GM21723 (cell line): ENCODE measurements at regions not wholly inside any gene's neighbourhood (a gene's known extent, or its start where the extent isn't known, plus 50 kb on each side); places are given as distances from the start of the nearest gene placed in this dataset.
"Not testable (repeated sequence)": the region's sequence is repeated elsewhere in the genome, so short reads cannot be mapped to it uniquely, and the experiment has no call there.

Source experiments
- ATAC-seq: cut with Tn5 transposase; IDR thresholded peaks from one replicate; pipeline ENCODE4 v1.9.1; 2021; ENCODE audit warnings: mild to moderate bottlenecking, moderate library complexity; ENCODE audit not compliant: unreplicated experiment

DNA sequence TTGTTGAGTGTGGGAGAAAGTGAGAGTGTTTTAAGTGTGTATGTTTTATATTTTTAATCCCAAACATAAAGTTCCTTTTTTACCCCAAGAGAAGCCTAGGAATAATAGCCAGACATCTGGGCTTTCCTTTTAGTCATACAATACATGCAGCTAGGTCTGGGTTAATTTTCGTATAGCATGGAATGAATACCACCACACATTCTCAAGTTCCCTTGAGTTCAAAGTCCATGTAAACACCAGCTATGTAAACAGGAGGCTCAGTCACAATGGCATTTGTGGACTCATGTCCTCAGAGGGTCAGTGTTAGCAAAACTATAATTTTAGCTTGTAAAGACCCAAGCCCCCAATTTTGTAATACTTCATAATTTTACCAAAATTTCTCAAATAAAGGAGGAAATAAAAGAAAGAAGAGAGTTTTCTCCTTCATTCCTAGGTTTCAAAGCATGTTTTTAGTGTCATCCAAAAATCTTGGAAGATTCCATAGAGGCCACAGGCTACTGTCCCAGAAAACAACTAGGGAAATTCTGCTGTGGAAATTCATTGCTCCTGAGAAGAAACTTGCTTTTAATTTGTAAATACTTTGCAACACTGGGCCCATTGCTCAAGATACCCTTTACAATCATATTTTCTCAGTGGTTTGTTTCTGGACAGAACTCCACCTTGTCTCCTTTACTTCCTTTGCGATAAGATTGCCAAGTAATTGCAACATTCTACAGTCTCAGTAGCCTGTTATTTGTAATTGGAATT is 671.2 kb downstream of the COL12A1 start:
- ATAC-seq, result no peak

DNA sequence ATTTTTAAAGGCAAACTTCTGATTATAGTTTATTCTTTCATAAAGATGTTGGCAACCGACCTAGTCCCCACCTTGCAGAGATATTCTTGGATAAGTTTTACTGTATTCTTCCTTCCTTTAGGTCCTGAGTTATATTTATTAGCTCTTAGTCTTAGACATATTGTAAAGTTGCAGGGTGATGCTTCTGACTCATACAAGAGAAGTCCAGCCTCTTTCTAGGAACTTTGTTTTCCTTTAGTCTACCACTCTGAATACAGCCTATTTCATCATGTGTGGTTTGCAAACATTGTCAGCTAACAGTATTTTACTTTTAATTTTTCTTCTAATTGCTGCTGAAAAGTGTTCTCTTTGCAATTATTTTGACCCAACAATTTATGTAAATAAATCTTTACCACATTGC is 686.7 kb downstream of the COL12A1 start:
- no peak for ATAC-seq

DNA sequence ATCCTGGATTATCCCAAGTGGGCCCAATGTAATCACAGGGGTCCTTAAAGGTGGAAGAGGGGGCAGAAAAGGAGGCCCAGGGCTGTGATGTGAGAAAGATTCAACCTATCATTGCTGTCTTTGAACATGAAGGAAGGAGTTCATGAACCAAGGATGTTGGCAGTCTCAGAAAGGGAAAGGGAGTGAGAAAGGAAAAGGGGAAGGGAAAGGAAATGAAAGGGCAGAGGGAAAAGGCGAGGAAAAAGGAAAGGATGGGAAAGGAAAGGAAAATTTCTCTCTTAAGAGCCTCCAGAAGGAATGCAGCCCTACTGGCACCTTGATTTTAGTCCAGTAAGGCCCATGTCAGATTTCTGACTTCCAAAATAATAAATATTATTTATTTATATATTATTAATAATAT is 687.8 kb downstream of the COL12A1 start:
- ATAC-seq, result no peak

DNA sequence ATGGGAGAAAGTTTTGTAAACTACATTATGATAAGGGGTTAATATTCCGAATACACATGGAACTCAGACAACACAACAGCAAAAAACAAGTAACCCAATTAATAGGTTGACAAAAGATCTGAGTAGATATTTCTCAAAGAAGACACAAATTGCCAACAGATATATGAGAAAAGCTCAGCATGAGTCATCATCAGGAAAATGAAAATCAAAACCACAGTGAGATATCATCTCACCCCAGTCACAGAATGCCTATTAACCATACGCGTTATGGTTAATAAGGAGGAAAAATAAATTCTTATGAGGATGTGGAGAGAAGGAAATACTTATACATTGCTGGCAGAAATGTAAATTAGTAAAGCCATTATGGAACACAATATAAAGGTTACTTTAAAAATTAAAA is 695.0 kb downstream of the COL12A1 start:
- no peak for ATAC-seq

DNA sequence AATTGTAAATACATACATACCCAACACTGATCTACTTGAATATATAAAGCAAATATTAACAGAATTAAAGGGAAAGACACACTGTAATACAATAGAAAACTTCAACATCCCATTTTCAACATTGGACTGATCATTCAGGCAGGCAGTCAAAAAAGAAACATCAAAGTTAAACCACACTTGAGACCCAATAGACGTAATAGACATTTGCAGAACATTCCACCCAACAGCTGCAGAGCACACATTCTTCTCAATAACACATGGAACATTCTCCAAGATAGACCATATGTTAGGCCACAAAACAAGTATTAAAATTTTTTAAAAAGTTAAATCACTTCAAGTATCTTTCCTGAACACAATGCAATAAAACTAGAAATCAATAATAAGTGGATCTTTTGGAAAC is 698.2 kb downstream of the COL12A1 start:
- no peak for ATAC-seq

DNA sequence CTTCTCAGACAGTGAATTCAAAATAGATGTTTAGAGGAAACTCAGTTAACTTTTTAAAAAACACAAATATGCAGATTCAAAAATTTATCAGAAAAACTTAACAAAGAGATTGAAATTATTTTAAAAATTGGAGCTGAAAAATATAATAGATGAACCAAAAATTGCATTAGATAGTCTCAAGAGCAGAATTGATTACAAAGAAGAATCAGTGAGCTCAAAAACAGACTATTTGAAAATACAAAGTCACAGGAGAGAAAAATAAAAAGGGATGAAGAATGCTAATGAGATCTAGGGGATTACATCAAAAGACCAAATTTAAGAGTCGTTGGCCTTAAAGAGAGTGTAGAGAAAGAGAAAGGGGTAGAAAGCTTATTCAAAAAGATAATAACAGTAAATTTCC is 700.5 kb downstream of the COL12A1 start:
- ATAC-seq, result no peak

DNA sequence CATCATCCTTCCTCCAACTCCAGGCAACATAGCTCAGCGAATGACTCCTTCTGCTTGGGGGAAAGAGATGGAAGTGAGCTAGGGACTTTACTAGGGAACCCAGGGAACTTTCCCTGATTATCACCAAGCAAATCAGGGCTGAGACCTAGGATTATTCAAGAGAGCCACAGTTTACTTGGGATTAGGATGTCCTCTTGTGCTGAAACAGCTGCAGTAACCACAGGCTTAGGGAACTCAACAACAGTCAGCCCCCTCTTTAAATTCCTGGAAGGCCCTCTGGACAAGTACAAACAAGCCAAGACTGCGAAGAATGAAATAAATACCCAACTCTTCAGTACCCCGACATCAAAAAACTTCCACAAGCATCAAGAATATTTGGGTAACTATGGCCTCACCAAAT is 700.9 kb downstream of the COL12A1 start:
- no peak for ATAC-seq

DNA sequence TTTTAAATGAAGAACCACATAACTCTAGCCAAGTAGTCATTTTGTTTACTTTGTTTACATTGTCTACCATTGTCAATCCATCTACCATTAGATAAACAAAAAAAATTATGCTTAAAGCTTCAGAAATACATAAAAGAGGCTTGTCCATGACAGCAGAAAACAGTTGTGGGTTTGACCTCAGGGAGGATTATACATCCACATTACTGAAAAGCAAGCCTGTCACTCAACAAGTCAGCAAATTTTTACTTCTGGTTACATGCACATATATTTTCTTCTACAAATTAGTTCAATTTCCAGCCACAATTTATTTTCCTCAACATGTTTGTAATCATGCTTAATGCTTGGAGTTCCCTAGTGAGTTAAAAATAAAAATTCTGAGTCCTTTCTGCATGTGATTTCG is 713.3 kb downstream of the COL12A1 start:
- no peak for ATAC-seq

DNA sequence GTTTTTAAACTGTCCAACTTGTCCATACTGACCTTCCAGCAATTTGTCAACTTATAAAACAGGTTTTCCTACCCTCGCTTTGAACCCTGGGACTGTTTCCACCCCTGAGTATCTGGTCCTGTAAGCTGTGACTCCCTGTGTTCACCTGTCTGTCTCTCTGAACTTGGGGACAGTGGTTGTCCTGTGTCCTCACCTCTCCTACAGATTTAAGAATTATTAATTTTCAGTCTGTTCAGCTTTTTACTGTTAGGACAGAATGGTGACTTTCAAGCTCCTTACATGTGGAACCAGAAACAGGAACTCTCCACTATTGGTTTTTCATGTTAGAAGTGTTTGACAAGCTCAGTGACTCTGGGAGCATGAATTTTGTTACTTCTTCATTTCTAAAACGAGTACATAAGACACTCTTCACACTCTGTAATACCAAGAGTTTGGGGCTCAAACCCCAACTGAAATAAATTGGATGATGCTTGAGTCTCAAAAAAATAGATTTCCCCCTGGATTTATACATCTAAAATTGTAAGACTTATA is 713.9 kb downstream of the COL12A1 start:
- no peak for ATAC-seq

DNA sequence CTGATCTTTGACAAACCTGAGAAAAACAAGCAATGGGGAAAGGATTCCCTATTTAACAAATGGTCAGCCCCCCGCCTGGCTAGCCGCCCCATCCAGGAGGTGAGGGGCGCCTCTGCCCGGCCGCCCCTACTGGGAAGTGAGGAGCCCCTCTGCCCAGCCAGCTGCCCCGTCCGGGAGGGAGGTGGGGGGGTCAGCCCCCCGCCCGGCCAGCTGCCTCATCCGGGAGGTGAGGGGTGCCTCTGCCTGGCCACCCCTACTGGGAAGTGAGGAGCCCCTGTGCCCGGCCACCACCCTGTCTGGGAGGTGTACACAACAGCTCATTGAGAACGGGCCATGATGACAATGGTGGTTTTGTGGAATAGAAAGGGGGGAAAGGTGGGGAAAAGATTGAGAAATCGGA is 717.1 kb downstream of the COL12A1 start:
- not testable (repeated sequence) for ATAC-seq

DNA sequence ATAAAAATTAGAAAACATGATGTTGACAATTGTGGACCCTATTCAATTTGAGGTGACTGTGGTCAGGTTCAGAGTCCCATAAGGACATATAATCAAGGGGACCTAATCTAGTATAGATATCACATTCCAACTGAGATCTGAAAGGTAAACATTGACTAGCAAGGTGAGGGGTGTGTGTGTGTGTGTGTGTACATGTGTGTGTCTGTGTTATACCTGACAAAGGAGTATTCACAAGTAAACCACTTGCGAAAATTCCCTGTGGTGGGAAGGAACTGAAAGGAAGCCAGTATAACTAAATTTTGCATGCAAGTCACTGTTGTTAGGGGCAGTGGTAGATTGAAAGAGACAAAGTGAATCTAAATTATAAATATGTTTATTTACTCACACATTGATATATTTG is 723.7 kb downstream of the COL12A1 start:
- no peak for ATAC-seq

DNA sequence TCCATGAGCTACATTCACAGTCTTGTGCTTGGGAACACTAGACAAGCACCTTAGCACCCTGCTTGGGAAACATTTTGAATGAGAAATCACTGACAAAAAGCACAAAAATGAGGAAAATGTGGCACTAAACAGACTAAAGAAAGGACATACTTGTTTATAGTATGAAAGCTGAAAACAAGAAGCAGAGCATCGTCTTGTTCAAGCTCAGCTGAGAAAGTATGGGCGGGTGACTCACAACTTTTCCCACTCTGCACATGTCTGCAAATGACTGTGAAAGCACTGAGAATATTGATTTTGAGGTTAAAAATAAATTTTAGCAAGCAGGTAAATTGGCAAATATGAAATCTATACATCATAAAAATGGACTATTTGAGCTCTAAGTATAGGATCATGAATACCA is 725.3 kb downstream of the COL12A1 start:
- no peak for ATAC-seq

DNA sequence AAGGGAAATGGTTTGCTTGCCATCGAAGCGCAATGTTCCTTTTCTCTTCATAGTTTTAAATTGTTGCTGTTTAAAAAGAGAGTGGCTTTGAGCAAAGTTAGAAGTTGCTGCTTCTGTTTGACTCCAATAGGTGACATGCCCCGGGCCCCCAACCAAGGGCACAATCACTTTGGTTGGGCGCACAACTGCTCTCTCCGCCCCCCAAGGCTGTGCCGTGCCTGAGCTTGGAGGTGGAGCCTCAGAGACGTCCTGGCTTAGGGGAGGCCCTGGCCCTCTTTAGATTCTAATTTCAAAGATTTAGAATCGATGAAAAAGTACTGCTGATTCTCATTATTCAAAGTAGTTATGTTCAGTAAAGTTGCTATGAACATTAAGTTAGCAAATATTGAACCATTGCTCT is 725.9 kb downstream of the COL12A1 start:
- ATAC-seq, result no peak

DNA sequence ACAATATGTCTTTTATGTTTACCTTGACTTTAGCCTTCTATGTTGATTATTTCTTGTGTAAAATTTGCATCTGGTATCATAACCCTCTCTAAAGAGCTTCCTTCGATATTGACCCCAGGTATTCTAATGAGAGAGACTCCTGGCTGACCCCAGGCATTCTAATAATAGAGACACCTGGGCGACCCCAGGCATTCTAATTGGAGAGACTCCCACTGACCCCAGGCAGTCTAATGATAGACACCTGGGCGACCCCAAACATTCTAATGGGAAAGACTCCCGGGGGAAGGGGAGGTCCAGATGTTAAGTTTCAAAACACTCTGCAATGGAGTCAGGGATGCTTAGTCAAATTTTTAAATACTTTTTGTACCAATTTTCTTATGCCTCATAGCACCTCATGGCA is 726.4 kb downstream of the COL12A1 start:
- ATAC-seq, result no peak

DNA sequence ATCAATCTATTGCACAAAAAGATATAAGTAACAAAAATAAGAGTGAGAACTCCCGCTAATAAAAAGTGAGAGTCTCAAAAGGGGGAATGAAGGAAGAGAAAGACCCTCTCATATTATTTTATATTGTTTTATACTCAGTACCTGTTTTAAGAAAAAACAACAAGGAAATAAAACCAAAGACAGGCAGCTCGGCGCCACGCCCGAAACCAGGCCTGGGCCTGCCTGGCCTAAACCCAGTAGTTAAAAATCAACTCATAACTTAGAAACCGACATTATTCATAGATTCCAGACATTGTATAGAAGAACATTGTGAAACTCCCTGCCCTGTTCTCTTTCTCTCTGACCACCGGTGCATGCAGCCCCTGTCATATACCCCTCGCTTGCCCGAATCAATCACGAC is 731.8 kb downstream of the COL12A1 start:
- ATAC-seq, result not testable (repeated sequence)

DNA sequence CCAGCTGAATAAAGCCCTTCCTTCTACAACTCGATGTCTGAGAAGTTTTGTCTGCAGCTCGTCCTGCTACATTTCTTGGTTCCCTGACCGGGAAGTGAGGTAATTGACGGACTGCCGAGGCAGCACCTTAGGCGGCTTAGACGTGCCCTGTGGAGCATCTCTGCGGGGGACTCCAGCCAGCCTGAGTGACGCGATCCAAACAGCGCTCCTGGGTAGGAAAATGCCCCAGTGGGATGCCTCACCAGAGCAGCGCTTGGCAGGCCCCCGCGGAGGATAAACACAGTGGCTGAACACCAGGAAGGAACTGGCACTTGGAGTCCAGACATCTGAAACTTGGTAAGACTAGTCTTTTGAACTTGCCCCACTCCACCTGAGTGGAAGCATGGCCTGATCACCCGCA is 737.3 kb downstream of the COL12A1 start:
- ATAC-seq, result not testable (repeated sequence)

DNA sequence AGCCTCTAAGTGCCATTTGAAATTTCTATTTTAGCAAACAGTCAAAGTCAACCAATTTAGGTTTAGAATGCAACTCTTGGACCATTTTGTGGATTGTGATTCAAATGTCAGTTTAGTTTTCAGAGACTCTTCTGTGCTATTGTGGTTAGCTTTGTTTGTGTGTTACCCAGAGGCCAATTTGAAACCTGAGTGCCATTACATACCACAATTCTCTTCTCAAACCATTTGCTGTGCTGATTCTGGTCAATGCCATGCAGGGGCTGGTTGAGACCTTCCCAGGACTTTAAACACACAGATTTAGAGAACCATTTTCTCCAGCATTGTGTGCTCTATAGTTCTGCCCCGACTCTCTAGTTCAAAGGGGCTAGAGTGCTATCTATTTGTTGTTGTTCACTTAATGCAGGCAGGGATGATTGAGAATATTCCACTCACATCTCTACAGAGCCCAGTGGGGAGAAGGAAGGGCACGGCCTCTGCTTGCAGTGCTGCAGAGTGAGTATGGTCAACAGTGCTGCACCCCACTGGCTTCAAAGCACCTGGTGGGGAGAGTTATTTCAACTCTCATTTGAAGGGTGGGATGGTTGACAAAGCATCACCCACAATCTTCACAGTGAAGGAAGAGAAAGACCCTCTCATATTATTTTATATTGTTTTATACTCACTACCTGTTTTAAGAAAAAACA is 738.2 kb downstream of the COL12A1 start:
- ATAC-seq, result no peak

DNA sequence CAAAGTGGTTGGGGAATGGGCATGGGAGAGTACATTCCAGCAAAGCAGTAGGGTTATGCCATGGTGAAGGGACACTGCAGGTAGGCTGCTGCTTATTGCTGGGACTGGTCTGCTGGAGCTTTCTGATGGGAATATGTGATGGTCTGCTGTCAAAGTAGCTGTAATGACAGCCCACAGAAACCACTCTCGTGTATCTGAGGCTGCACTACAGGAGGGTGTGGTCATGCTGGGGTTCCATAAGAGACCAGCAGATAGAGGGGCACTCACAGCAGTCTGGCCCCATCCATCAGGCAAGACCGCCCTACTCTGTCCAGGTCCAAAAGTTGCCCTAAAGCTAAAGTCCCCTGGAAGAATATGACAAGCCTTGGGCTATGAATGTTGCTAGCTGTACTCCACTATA is 739.3 kb downstream of the COL12A1 start:
- no peak for ATAC-seq

DNA sequence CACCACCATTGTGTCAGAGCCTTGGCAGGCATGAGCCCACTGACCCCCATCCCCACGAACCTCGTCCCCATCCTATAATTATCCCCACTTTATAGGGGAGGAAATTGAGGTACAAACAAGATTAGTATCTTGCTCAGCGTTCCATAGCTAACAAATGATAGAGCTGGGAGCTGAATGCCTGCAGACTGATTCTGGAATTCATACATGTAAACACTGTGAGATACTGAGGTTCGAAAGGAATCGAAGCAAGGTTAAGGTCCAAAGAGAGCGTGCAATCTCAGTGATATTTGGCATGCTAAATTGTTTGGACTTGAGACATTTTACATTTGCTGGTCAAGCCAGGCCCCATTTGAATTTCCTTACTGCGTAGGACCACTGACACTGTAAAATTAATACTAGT is 746.6 kb downstream of the COL12A1 start:
- ATAC-seq, result no peak

DNA sequence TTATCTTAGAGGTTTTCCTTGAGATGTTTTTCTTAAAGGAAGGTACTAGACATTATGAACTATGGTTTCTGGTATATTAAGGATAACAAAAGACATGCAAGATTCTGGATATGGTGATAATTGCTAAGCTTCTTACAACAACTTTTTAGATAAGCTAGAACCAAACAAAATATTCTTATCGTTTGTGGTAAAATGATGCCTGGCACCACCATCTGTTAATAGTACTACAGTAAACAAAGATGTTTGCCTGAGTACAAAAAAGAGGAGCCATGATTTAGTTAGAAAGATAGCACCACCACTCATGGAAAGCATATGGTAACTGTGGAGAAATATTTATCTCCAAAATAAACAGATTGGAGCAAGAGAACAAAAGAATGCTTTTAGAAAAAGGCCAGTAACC is 747.3 kb downstream of the COL12A1 start:
- ATAC-seq, result no peak

DNA sequence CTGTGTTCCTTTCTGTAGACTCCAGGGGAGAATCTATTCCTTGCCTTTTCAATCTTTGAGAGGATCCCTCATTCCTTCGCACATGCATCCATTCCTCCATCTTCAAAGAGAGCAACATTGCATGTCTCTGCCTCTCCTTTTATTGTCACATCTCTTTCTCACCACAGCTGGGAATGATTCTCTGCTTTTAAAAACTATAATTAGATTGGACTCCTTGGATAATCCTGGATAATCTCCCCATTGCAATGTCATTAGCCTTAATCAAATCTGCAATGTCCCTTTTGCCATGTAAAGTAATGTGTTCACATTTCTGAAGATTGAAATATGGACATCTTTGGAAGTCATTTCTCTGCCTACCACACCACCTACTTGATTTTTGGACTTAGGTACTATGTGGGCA is 750.1 kb downstream of the COL12A1 start:
- no peak for ATAC-seq

DNA sequence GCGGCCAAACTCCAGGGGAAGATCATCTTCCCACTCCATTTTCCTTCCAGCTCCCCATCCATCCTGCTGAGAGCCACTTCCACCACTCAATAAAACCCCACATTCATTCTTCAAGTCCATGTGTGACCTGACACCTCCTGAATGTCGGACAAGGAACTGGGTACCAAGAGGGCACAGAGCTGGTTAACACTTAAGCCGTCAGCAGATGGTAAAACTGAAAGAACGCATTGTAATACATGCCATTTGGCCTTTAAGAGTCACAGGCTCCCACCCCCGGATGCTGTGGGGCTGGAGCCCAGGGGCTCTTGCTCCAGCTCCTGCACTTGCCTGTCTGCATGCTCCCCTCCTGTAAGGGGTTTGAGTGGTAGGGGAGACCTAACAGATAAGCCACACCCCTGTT is 753.9 kb downstream of the COL12A1 start:
- ATAC-seq, result no peak

DNA sequence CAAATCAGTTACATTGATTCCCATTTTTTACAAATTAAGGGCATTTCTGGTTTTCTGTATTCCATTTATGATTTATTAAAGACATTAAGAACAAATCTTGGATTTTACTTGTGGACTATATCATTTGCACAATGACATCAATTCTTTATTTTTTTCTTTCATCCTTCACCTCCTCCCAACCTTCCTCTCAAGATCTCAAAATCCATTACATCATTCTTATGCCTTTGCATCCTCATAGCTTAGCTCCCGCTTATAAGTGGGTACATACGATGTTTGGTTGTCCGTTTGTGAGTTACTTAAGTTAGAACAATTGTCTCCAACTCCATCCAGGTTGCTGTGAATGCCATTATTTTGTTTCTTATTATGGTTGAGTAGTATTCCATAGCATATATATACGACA is 752.8 kb downstream of the CD109 start:
- no peak for ATAC-seq
